Body of pancreas (tissue), 4 donors: ENCODE measurements at regions not wholly inside any gene's neighbourhood (a gene's known extent, or its start where the extent isn't known, plus 50 kb on each side); places are given as distances from the start of the nearest gene placed in this dataset.

Experiments
- CTCF ChIP-seq, 7 experiments: fragments of 450-650 bp in 4 of 7; fragments of 200-600 bp in 3 of 7; sonication (generic) in 3 of 7; IDR thresholded peaks; one replicate each; pipeline ENCODE4 v1.5.1; 2016 to 2019; ENCODE audit warnings: antibody characterized with exemption in 7 of 7
- POLR2A ChIP-seq, 3 donors: fragments of 450-650 bp; IDR thresholded peaks; one replicate each; pipeline ENCODE4 v1.6.1; 2016; ENCODE audit warnings: antibody characterized with exemption in 3 of 3, mild to moderate bottlenecking in 2 of 3

- TF ChIP-seq CTCF (IDR thresholded peaks at IDR 0.05) (no peak), POLR2A (IDR thresholded peaks at IDR 0.05) (no peak)
Observed at GRCh38 chr14:30417121-30417520, 141.8 kb upstream of the G2E3 start.
